Activated CD8-positive, alpha-beta memory T cell treated with anti-CD3 and anti-CD28 coated beads, Interleukin-2, amount 50 U/mL, for 1 hour (primary cell): ENCODE measurements at regions not wholly inside any gene's neighbourhood (a gene's known extent, or its start where the extent isn't known, plus 50 kb on each side); places are given as distances from the start of the nearest gene placed in this dataset.

Experiments used
- DNase-seq: peaks from one replicate; pipeline ENCODE4 v3.0.0-alpha.2; 2020; ENCODE audit errors: extremely low read depth

GRCh38 chr14:62253911-62254310 is 491.7 kb downstream of the SNAPC1 start:
- DNase-seq = no peak

DNA sequence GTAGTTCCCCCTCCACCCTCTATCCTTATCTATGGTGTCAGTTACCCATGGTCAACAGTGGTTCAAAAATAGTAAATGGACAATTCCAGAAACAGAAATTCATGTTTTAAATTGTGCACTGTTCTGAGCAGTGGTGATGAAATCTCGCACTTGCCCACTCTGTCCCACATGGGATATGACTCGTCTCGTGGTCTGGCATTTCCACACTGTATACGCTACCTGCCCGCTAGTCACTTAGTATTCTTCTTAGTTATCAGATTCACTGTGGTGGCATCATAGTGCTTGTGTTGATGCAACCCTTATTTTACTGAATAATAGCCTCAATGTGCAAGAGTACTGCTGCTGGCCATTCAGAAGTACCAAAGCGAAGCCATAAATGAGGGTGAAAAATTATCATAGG is 507.0 kb downstream of the SNAPC1 start:
- no peak for DNase-seq

DNA sequence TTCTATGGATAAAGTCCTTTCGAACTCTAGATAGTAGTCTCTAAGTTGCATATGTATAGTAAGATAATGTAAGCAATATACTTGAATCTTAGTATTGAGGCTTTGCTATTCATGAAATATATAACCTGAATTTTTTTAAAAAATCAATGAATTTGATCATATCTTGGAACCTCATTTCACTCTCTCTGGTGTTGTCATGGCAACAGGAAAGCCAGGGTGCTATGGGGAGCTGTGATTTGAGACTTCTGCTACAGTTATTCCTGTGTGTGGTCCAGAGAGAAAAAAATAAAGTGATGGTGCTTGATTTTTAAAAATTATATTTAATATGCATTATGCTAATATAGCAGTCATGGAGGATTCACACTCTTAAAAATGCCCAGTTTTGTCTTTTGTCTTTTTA is 508.0 kb downstream of the SNAPC1 start:
- no peak for DNase-seq

DNA sequence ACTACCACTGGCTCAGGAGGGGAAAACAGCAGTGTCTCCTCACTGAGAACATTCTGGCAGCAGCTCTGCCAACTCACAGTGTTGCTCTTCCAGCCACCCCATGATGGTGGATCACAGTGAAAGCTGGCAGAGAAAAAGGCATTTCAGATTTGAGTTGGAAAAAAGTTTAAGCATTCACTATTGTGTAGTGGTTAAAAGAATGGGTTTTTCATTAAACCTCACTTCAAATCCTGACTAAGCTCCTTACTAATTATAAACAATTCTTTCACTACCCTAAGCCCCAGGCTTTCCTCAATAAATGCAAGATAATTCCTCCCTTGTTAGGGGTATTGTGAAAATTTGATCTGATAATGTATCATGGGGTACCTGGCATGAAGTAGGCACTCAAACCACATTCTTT is 518.1 kb downstream of the SNAPC1 start:
- no peak for DNase-seq

DNA sequence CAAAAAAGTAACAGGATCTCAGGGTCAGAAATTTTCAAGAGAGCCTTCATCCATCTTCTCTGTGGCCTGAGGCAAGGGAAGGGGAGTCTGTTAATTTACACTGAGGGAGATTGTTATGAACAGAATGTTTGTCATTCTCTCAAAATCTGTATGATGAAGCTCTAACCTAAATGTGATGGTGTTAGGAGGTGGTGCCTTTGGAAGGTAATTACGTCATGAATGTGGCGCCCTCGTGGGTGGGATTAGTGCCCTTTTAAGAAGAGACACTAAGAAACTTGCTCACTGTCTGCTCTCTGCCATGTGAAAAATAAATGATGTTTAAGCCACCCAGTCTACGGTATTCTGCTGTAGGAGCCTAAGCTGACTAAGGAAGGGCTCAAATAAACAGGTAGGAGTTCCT is 521.6 kb downstream of the SNAPC1 start:
- no peak for DNase-seq

DNA sequence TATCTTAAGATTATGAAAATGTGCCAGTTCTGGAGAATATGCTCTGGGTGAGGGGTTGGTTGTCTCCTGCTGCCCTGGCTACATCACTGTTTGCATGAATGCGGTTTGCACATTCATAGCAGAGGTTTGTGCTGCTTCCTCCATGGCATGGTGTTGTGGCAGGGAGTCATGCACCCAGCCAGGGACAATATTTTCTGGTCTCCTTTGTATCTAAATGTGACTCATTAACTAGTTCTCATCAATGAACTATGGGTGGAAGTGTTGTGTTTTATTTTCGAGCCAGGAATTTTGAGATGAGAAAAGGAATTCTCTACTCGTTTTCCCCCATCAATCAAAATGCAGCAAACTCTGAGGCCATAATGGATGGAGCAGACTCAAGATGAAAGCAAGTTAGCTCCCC is 527.3 kb downstream of the SNAPC1 start:
- no peak for DNase-seq

DNA sequence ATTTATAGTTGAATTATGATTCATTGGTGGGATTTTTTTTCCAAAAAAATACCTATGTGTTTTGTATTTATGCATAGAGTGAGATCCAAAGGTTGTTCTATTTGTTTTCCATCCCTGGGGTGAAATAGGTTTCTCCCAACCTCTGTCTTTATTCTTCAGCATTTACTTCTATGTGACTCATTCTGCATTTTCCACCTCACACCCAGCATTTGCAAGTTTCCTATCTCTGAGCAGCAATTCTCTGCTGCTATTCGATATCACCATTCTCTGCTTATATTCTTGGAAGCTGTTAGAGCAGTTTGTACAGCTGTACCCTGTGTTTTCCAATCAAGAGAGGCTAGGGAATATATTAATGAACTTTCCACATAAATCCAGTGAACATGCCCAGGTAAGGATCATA is 538.9 kb downstream of the SNAPC1 start:
- DNase-seq = no peak

DNA sequence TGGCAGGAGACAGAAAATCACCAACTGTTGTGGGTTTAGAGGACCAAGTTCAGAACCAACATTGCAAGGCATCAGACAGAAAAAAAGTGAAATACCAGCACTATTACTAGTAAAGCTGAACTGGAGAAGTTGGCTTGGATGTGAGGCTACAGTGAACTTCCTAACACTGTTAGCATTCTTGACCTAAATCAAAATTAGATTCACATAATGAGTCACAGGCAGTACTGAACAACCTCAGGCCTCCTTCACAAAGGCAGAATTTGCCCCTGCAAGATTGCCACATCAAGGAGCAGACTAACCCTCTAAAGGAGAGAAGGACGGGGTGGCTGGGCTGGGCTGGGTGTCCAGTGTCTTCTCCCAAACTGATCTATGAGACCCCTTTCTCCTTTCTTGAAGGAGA is 539.7 kb downstream of the SNAPC1 start:
- no peak for DNase-seq

GRCh38 chr14:62303437-62303836 is 541.2 kb downstream of the SNAPC1 start:
- DNase-seq = no peak

GRCh38 chr14:62304257-62304656 is 542.0 kb downstream of the SNAPC1 start:
- DNase-seq = no peak

DNA sequence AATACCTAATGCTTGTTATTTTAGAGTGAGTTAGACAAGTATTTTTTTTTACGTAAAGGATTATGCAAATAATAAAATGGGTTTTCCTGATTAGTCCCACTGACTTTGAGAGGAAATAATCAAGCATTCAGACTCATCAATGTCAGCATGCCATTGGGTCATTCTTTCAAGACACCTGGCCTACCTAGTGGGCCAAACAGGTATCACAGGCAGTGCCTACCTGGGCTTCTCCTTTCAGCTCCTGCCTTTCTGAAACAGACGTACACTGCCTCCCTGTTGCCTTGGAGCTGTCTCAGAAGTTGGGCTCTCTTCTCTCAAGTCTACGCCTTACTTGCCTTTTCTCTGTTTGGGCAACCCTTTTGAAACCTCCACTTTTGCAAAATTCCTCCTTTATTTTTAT is 545.6 kb downstream of the SNAPC1 start:
- no peak for DNase-seq

- no peak for DNase-seq
Measured at GRCh38 chr14:62308316-62308715, 546.1 kb downstream of the SNAPC1 start.

DNA sequence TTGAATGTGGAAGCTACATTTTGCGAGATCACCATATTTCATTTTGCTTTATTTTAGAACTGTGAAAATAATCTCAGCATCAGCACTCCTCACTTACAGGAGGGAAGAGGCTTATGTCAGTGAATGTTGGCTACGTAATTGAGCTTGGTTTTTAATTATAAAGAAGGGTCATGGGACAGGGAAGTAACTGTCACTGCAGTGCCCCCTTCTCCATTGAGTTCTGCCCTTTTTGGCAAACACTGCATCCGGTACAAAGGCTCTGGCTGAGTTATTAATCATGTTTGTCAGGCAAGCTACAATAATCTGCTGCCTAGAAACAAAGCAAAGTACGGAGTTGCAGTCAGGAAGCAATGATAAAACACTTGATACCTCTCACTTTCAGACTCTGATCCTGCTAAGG is 546.7 kb downstream of the SNAPC1 start:
- DNase-seq = no peak

DNA sequence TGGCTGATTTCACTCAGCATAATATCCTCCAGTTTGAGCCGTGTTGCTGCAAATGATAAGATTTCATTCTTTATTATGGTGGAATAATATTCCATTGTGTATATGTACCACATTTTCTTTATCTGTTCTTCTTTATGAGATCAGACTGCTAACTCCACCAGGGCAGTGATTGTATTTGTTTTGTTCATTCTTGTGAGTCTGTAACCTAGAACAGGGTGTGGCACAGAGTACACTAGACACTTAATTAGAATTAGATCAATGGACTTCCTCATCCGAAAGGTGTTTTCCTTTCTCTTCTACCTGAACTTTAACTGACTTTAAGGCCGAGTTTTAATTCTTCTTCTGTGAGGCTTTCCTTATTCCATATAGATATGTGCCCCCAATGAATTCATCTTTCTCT is 551.0 kb downstream of the SNAPC1 start:
- no peak for DNase-seq

DNA sequence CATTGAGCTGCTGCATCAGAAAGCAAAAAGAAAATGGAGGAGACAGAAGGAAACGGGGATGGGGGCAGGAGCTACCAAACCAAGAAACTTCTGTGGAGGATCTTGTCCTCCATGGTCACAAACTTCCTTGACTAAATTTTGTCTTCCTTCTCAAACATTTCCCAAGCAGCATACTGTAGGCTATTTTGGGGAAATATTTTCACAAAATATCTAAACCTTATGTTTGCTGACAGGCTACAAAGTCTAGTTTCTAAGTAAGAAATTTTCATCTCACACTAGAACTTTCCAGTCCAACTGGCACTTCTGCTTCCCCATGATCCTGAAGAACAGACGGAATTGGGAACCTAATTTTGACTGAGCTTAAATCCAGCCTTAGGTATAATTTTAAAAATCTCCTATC is 552.0 kb downstream of the SNAPC1 start:
- DNase-seq = no peak

GRCh38 chr14:62314871-62315270 is 552.7 kb downstream of the SNAPC1 start:
- no peak for DNase-seq

GRCh38 chr14:62315631-62316030 is 553.4 kb downstream of the SNAPC1 start:
- no peak for DNase-seq

GRCh38 chr14:62322216-62322615 is 560.0 kb downstream of the SNAPC1 start:
- no peak for DNase-seq

DNA sequence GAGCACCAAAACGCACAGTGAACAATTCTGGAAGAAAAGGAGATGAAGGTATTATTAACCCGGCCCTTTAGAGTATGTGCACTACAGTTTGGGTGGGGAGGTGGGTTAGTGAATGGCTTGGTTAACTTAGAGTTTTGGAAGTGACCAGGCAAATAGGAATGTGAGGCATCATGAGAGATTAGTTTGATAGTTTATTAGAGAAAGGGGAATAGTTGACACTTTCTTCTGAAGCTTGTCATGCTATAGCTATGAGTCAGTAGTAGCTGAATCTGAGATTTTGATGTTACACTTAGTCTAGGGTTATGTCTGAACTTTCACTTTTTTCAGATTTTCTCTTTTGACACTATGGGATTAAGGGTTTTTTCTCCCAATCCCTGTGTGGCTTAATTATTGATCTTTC is 567.2 kb downstream of the SNAPC1 start:
- no peak for DNase-seq

GRCh38 chr14:62347562-62348011 is 585.4 kb downstream of the SNAPC1 start:
- DNase-seq = no peak

- DNase-seq = no peak
Measured at GRCh38 chr14:62357362-62357761, 595.1 kb downstream of the SNAPC1 start.

DNA sequence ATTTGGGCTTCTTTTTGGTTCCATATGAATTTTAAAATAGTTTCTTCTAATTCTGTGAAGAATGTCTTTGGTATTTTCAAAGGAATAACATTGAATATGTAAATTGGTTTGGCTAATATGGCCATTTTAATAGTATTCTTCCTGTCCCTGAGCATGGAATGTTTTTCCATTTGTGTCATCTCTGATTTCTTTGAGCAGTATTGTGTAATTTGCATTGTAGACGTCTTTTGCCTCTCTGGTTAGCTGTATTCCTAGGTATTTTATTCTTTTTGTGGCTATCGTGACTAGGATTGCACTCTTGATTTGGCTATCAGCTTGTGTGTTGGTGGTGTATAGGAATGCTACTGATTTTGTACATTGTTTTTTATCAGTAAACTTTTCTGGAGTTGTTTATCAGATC is 601.9 kb downstream of the SNAPC1 start:
- no peak for DNase-seq

DNA sequence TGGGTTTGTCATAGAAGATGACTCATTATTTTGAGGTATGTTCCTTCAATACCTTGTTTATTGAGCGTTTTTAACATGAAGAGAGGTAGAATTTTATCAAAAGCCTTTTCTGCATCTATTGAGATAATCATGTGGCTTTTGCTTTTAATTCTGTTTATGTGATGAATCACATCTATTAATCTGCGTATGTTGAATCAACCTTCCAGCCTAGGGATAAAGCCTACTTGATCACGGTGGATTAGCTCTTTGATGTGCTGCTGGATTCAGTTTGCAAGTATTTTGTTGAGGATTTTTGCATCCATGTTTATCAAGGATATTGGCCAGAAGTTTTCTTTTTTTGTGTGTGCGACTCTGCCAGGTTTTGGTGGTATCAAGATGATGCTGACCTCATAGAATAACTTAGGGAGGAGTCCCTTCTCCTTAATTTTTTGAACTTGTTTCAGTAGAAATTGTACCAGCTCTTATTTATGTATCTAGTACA is 602.6 kb downstream of the SNAPC1 start:
- DNase-seq = no peak

- no peak for DNase-seq
Measured at GRCh38 chr14:62369919-62370560, 607.8 kb downstream of the SNAPC1 start.
